Lower leg skin (tissue), 4 donors: ENCODE measurements at regions not wholly inside any gene's neighbourhood (a gene's known extent, or its start where the extent isn't known, plus 50 kb on each side); places are given as distances from the start of the nearest gene placed in this dataset.
"Not testable (repeated sequence)": the region's sequence is repeated elsewhere in the genome, so short reads cannot be mapped to it uniquely, and the experiment has no call there.

Experiments used
- DNase-seq, 2 donors: peaks; one replicate each; pipeline ENCODE4 v3.0.0-alpha.2; 2019; ENCODE audit warnings: low spot score in 2 of 2
- H3K4me3 ChIP-seq: fragments of 200-600 bp; sonication (generic); 2 replicates; pipeline ENCODE4 v1.5.1; 2017; ENCODE audit warnings: mild to moderate bottlenecking, low read depth; ENCODE audit not compliant: poor library complexity, severe bottlenecking
- CTCF ChIP-seq, 3 donors: fragments of 450-650 bp; IDR thresholded peaks; one replicate each; pipeline ENCODE4 v1.5.1; 2016; ENCODE audit warnings: antibody characterized with exemption in 3 of 3, mild to moderate bottlenecking in 3 of 3, moderate library complexity in 2 of 3
- POLR2A ChIP-seq, 2 donors: fragments of 450-650 bp; IDR thresholded peaks; one replicate each; pipeline ENCODE4 v1.6.1; 2016 to 2017; ENCODE audit warnings: antibody characterized with exemption in 2 of 2, mild to moderate bottlenecking in 1 of 2, moderate library complexity in 1 of 2
- WGBS, 2 donors: methylation state at CpG; one replicate each; pipeline ENCODE4 v1.1.5; 2018; 5-methylcytosine and 5-hydroxymethylcytosine counted together
- intact Hi-C: fragments of 100-400 bp; cut with DNase I; formaldehyde crosslinking; loops from one replicate; pipeline ENCODE4 v1.15.0; 2023; ENCODE audit warnings: low total_unique reads

- no peak overlapping the region for H3K4me3 ChIP-seq
- DNase-seq: no peak
- TF ChIP-seq CTCF (IDR thresholded peaks at IDR 0.05) (no peak), POLR2A (IDR thresholded peaks at IDR 0.05) (no peak)
- intact Hi-C loops: no loop called here
- 80 to 85% methylated on average over 2 of the region's 2 CpGs for WGBS, 2 donors
These were observed 612.3 kb upstream of the ZNF337 start for GRCh38 chr20:26308961-26309360.

- TF ChIP-seq CTCF (IDR thresholded peaks at IDR 0.05): no peak
- no peak for TF ChIP-seq POLR2A (IDR thresholded peaks at IDR 0.05)
- no peak for DNase-seq
- intact Hi-C loops: no loop called here
- 94 to 97% methylated on average over 5 of the region's 5 CpGs for WGBS, 2 donors
- no peak overlapping the region for H3K4me3 ChIP-seq
These were observed 598.4 kb upstream of the ZNF337 start for GRCh38 chr20:26295006-26295405.

- DNase-seq, H3K4me3 ChIP-seq, intact Hi-C loops: not testable (repeated sequence)
- 78 to 81% methylated on average over 7 of the region's 7 CpGs for WGBS, 2 donors
These were observed 591.9 kb upstream of the ZNF337 start for GRCh38 chr20:26288379-26289061.

GRCh38 chr20:26279238-26279637 lies 582.6 kb upstream of the ZNF337 start:
- WGBS, 2 donors: 91% methylated on average over 5 of the region's 5 CpGs
- intact Hi-C loops: no loop called here
- DNase-seq: no peak
- no peak overlapping the region for H3K4me3 ChIP-seq
- TF ChIP-seq CTCF (IDR thresholded peaks at IDR 0.05) (no peak), POLR2A (IDR thresholded peaks at IDR 0.05) (no peak)

GRCh38 chr20:26277339-26277738 lies 580.7 kb upstream of the ZNF337 start:
- 93% methylated on average over 21 of the region's 21 CpGs for WGBS, 2 donors
- intact Hi-C loops: no loop called here
- no peak for DNase-seq
- no peak for TF ChIP-seq POLR2A (IDR thresholded peaks at IDR 0.05)
- TF ChIP-seq CTCF (IDR thresholded peaks at IDR 0.05): no peak
- no peak overlapping the region for H3K4me3 ChIP-seq

- no peak for DNase-seq
- no peak overlapping the region for H3K4me3 ChIP-seq
- 28 to 32% methylated on average over 24 to 27 of the region's 29 CpGs for WGBS, 2 donors
- TF ChIP-seq CTCF (IDR thresholded peaks at IDR 0.05) (no peak), POLR2A (IDR thresholded peaks at IDR 0.05) (no peak)
- intact Hi-C loops: no loop called here
These were observed 580.0 kb upstream of the ZNF337 start for GRCh38 chr20:26276554-26277210.

- H3K4me3 ChIP-seq, intact Hi-C loops, DNase-seq: not testable (repeated sequence)
- WGBS, 2 donors: 83 to 87% methylated on average over 3 of the region's 3 CpGs
These were observed 572.1 kb upstream of the ZNF337 start for GRCh38 chr20:26268762-26269161.

GRCh38 chr20:26260925-26261324 lies 564.3 kb upstream of the ZNF337 start:
- DNase-seq, H3K4me3 ChIP-seq, intact Hi-C loops: not testable (repeated sequence)
- 57 to 65% methylated on average over 2 of the region's 2 CpGs for WGBS, 2 donors

GRCh38 chr20:26252311-26252975 lies 555.8 kb upstream of the ZNF337 start:
- WGBS, 2 donors: 57 to 68% methylated on average over 8 of the region's 8 CpGs
- DNase-seq, intact Hi-C loops, H3K4me3 ChIP-seq: not testable (repeated sequence)
